T47D (cell line): ENCODE measurements at regions not wholly inside any gene's neighbourhood (a gene's known extent, or its start where the extent isn't known, plus 50 kb on each side); places are given as distances from the start of the nearest gene placed in this dataset.
"Not testable (repeated sequence)": the region's sequence is repeated elsewhere in the genome, so short reads cannot be mapped to it uniquely, and the experiment has no call there.

Experiments used
- DNase-seq, 2 experiments: peaks; one replicate each; pipeline versions ENCODE4 v3.0.0 to v3.0.0-alpha.2; 2011 to 2012; ENCODE audit warnings: low read depth in 1 of 2, low spot score in 1 of 2
- JUND ChIP-seq: IDR thresholded peaks from 2 replicates; pipeline ENCODE4 v1.6.1; 2012; ENCODE audit warnings: low read depth
- in situ Hi-C: cut with HindIII; loops from 2 replicates; pipeline ENCODE4 v1.10.0; 2016; ENCODE audit warnings: low sequenced_read_pairs, low pct_unique_long_range_greater_than_20kb

- in situ Hi-C loops: no loop called here
- TF ChIP-seq JUND: no peak
- no peak for DNase-seq
Observed at GRCh38 chr6:63507096-63507495, 65.2 kb upstream of the LOC128125822 start.

GRCh38 chr6:63509652-63510352 lies 62.5 kb upstream of the LOC128125822 start:
- in situ Hi-C loops: no loop called here
- DNase-seq: no peak
- no peak for TF ChIP-seq JUND

GRCh38 chr6:63510353-63510686 lies 62.0 kb upstream of the LOC128125822 start:
- no peak for DNase-seq
- in situ Hi-C loops: no loop called here
- no peak for TF ChIP-seq JUND

- in situ Hi-C loops: no loop called here
- no peak for DNase-seq
- no peak for TF ChIP-seq JUND
Observed at GRCh38 chr6:63510849-63511248, 61.4 kb upstream of the LOC128125822 start.

- DNase-seq: peak in 1 of 2 experiments; percentile 25
- in situ Hi-C loops: no loop called here
- no peak for TF ChIP-seq JUND
Observed at GRCh38 chr6:63514488-63515173, 57.6 kb upstream of the LOC128125822 start.

- DNase-seq, in situ Hi-C loops: not testable (repeated sequence)
Observed at GRCh38 chr6:63515227-63515626, 57.1 kb upstream of the LOC128125822 start.

- no peak for DNase-seq
- in situ Hi-C loops: no loop called here
- no peak for TF ChIP-seq JUND
Observed at GRCh38 chr6:63516186-63516944, 55.9 kb upstream of the LOC128125822 start.

GRCh38 chr6:63517221-63517620 lies 55.1 kb upstream of the LOC128125822 start:
- in situ Hi-C loops: no loop called here
- no peak for TF ChIP-seq JUND
- no peak for DNase-seq

GRCh38 chr6:63521475-63522210 lies 50.6 kb upstream of the LOC128125822 start:
- in situ Hi-C loops: no loop called here
- no peak for TF ChIP-seq JUND
- DNase-seq: no peak
